Stomach (tissue), 4 donors: ENCODE measurements at regions not wholly inside any gene's neighbourhood (a gene's known extent, or its start where the extent isn't known, plus 50 kb on each side); places are given as distances from the start of the nearest gene placed in this dataset.

Experiments
- CTCF ChIP-seq, 7 experiments: fragments of 450-650 bp in 4 of 7; fragments of 200-600 bp in 3 of 7; sonication (generic) in 3 of 7; IDR thresholded peaks; one replicate each; pipeline ENCODE4 v1.5.1; 2016 to 2019; ENCODE audit warnings: antibody characterized with exemption in 7 of 7, control low read depth in 2 of 7, mild to moderate bottlenecking in 1 of 7
- EP300 ChIP-seq: sonication (generic); formaldehyde crosslinking; IDR thresholded peaks from one replicate; pipeline ENCODE4 v1.6.1; 2017; ENCODE audit warnings: antibody characterized with exemption
- POLR2A ChIP-seq, 4 donors: fragments of 450-650 bp; IDR thresholded peaks; one replicate each; pipeline ENCODE4 v1.6.1; 2016; ENCODE audit warnings: antibody characterized with exemption in 4 of 4, control low read depth in 2 of 4, mild to moderate bottlenecking in 1 of 4, moderate library complexity in 1 of 4
- POLR2AphosphoS5 ChIP-seq, 3 donors: sonication (generic); formaldehyde crosslinking; IDR thresholded peaks; one replicate each; pipeline ENCODE4 v1.6.1; 2016; ENCODE audit warnings: antibody characterized with exemption in 3 of 3

GRCh38 chr21:22561946-22562345, 1563.7 kb downstream of the NCAM2 start:
- TF ChIP-seq POLR2A (IDR thresholded peaks at IDR 0.05) (no peak), POLR2AphosphoS5 (IDR thresholded peaks at IDR 0.05) (no peak), CTCF (IDR thresholded peaks at IDR 0.05) (no peak), EP300 (no peak)
